ENCODE measurements at regions not wholly inside any gene's neighbourhood (a gene's known extent, or its start where the extent isn't known, plus 50 kb on each side); places are given as distances from the start of the nearest gene placed in this dataset.
"Not testable (repeated sequence)": the region's sequence is repeated elsewhere in the genome, so short reads cannot be mapped to it uniquely, and the experiment has no call there.

DNA sequence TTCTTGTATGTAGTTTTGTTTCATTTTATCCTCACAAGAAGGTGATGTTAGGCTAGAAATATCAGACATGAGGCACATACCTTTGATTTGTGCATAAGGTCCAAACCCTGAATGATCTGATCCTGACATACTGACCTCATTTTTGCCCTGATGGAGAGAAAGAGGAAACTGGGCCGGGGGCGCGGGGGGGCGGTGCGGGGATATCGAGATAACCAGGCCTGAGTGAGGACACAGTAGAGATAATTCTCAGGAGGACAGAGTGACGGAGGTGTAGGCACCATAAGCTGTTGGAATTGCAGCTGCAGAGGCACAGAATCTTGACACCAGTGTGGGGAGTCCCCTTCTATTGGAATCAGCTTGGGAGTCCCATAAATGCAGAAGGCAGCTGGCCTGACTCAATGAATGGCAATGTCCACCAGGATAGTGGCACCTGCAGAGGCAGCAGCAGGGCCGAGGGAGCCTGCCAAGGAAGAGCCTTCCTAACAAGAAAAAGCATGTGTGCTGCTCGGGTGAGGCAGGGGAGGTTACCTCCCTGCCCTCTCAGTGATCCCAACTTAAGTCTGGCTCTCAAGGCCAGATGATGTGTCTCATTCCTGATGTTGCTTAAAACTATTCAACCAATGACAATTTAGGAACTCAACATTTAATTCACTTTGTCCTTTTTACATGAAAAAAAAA is 234.3 kb upstream of the MSX2 start:
- DNase-seq (ENCODE audit: low read depth), result no peak

DNA sequence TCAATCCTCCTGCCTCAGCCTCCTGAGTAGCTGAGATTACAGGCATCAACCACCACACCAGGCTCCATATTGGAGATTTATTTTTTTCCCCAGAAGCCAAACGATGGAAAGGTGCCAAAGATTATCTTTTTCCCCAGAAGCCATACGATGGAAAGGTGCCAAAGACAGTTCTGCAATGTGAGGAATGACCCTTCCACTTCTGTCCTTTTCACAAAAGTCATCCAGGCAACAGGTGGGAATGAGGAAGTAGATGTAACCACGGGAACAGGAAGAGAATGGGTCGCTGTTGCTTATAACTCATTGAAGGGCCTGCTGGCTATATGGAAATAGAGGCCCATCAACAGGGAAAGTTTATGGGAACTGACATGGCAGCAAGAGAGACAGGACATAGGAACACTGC is 233.7 kb upstream of the MSX2 start:
- no peak for DNase-seq (ENCODE audit: low read depth)

DNA sequence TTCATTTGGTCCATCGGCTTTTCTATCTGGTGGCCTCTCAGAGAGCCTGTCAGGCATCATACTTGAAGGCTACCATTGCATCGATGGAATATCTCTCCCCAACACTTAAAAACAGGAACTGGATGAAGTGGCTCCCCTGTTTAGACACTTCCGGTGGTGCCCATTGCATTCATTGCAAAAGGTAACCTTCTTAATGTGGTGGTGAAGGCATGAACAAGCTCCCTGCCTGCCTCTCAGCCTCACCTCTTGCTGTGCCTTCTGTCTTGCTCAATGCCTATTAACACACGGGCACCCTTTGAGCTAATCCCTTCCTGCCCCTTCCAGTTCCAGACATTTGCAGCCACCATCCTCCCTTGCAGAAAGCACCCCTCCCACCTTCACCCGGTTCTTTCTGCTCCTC is 233.1 kb upstream of the MSX2 start:
- DNase-seq (ENCODE audit: low read depth), result no peak

DNA sequence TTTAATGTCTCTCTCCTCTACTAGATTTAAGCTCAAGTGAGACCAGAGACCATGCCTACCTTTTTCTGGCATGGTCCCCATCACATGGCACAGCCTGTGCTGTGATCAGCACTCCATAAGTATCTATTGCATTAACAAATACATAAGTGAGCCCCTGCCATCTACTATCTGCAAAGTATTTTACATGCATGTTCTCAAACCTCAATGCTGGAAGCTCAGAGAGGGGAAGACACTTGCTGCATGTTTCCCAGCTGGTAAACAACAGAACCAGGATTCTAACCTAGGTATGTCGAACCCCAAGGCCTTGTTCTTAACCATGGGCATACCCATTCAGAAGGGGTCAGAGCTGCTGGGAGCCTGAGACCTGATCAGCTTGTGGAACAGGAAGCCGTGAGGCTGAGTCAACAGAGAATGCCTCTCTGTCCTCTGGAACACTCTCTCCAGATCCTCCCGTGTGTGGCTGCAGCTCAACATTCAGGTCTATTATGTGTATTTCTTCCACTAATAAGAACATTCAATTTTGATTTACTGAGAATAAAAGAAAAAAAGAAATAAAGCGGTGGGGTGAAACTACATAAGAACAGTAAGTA is 232.5 kb upstream of the MSX2 start:
- DNase-seq (ENCODE audit: low read depth), result no peak

DNA sequence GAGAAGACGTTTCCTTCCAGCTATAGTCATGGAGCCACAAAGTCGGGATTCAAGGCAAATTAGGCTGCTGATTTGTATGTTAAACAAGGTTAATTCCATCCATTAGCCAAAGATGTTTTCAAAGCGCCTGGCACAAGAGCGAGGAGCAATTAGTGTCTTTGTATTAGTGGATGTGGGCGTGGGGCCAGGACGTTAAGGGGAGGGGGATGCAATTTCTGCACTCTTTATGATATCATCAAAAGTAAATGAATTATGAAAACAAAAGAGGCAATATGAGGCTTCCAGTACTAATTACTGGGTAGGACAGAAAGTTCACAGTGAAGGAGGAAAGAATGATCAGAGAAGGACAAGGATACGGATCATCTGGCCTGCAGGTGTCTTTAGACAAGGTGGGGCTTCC is 230.9 kb upstream of the MSX2 start:
- no peak for DNase-seq (ENCODE audit: low read depth)

DNA sequence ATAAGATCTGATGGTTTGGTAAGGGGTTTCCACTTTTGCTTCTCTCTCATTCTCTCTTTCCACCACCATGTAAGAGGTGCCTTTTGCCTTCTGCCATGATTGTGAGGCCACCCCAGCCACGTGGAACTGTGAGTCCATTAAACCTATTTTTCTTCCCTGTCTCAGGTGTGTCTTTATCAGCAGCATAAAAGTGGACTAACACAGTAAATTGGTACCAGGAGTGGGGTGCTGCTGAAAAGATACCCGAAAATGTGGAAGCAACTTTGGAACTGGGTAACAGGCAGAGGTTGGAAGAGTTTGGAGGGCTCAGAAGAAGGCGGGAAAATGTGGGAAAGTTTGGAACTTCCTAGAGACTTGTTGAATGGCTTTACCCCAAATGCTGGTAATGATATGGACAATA is 226.4 kb upstream of the MSX2 start:
- DNase-seq (ENCODE audit: low read depth), result not testable (repeated sequence)

DNA sequence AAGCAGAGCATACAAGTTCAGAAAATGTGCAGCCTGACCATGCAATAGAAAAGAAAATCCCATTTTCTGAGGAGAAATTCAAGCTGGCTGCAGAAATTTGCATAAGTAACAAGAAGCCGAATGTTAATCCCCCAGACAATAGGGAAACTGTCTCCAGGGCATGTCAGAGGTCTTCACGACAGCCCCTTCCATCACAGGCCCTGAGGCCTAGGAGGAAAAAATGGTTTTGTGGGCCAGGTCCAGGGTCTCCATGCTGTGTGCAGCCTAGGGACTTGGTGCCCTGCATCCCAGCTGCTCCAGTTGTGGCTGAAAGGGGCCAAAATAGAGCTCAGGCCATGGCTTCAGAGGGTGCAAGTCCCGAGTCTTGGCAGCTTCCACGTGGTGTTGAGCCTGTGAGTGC is 225.8 kb upstream of the MSX2 start:
- DNase-seq (ENCODE audit: low read depth), result not testable (repeated sequence)

DNA sequence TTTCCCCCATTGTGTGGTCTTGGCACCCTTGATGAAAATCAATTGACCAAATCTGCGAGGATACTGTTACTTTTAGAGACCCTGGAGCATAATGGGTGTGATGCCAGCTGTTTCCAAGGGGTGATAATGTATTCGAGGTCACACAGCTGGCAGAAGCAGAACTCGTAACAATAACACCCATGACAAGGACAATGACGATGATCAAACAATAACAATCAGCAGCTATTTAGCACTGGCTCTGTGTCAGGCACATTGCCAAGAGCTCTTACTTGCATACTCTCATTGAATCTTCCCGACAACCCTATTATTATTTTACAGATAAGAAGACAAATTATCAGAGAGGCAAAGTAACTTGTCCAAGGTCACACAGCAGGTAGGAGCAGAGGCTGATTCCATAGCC is 223.7 kb upstream of the MSX2 start:
- no peak for DNase-seq (ENCODE audit: low read depth)

DNA sequence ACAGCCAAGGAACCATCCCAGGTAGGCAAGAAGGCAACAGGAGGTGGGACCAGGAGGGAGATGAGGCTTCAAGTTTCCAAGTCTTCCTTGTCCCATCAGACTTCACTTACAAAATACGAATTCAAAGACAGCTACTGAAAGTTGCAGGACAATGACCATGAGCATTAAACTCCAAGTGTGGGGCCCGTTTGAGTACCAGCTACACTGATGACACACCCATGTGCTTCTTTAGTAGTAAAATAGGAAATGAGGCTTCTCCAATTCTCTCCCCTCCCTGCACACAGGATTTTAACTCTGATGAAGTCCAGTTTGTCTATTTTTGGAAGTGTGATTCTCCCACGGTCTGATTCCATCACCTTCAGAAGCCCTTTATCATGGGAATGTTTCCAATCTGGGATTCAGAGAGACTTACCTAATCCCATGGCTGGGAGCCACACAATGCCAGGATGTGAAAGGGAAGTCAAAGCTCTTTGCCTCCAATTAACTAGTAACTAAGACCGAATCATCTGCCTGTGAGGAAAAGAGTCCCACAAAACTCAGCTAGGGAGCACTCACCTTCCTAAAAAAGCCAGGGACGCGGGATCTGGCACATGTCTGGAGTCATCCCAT is 222.8 kb upstream of the MSX2 start:
- no peak for DNase-seq (ENCODE audit: low read depth)

DNA sequence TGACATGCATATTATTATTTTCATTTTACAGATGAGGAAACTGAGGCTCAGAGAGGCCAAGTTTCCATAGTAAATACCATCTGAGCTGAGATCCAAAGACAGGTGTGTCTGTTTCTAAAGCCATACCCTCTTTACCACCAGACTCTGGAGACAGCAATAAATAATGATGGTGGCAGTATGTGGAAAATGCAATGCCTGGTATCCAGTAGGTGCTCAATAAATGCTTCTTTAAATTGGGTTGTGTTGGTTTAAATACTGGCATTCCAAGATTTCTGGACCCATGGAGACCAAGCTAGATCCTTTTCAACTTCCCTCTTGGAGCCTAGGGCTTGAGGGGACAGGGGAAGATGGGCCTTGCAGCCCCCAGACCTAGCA is 221.3 kb upstream of the MSX2 start:
- DNase-seq (ENCODE audit: low read depth), result no peak

DNA sequence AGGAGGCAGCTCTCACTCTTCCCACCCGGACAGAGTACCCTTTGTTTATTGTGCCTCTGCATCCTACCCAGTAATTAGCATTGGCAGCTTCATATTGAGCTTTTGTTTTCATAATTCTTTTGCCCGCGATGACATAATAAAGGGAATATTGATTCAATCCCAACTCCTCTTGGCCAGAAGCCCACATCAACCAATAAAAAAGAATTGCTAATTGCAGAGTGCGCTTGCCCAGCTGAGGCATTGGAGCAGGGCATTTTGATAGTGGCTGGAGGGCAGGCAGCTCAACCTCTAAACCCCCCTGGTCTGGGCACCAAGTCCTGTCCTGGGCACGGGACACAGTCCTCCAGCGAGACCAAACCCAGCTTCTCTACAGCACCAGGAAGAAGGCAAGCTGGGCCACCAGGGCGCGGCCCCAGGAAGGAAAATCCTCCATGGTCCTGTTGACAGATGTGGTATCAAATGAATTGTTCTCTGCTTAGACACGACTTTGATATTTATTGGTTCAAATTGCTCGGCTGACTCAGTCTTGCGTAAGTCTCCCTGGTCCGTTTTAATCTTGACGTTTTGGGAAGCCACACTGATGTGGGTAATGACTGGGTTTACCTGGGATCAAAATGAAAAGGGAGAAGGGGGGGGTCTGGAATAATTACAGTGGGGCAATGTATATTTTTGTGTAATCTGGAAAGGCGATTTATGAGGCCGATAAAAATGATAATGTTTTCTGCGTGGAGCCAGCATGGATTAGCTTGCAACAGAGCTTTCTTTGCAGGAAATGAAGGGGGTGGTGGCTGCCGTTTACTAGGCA is 220.7 kb upstream of the MSX2 start:
- no peak for DNase-seq (ENCODE audit: low read depth)

DNA sequence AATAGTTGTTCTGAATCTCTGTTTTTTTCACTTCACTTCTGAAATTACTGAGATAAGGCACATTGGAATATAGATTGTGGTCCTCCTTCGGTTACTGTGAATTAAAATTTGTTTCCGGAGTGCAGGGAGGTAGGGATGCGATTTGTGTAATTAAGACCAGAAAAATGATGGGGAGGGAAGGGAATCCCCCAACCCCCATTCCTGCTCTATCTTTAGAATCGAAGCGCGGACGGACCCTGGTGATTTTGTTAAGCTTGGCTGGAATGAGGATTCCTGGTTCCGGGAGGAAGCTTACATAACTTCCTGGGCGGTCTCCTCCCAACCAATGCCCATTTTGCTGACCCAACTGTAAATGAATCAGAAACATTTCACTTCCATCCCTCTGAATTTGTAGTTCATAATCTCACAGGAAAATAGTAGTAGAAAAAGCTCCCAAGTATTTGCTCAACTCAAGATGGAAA is 220.1 kb upstream of the MSX2 start:
- no peak for DNase-seq (ENCODE audit: low read depth)

DNA sequence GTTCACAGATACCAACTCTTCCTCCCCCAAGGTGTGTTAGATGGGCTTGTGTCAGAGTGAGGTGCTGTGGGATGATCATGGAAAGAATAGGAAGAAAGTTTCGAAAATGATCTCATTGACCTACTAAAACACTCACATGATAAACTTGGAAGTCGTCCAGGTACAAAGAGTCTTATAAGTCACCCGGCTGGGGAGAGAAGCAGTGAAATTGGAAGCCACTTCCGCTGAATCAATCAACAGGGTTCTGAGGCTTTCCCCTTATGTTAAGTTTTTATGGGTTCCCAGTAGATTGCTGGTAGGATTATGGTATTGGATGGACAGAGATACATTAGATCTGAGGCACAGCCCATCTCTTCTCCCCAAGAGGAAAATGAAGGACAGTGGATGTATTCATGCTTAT is 218.8 kb upstream of the MSX2 start:
- DNase-seq (ENCODE audit: low read depth), result no peak

DNA sequence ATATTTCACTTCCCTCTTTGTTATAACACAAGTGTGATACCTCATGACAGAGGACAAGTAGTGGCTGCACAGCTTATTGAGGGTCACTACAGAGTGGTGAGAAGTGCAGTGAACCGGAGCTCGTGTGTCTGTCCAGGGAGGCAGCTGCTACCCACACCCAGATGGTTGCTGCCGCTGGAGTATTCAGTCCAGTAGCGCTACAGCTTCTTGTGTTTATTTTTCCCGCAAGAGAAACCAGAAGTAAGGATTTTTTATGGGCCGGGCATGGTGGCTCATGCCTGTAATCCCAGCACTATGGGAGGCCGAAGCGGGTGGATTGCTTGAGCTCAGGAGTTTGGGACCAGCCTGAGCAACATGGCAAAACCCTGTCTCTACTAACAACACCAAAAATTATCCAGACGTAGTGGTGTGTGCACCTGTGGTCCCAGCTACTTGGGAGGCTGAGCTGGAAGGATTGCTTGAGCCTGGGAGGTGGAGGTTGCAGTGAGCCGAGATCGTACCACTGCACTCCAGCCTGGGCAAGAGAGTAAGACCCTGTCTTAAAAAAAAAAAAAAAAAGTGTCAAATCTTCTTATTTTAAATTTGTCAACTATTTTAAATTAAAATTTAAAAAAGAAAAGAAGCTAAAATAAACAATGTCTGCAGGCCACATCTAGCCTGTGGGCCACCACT is 213.5 kb upstream of the MSX2 start:
- DNase-seq (ENCODE audit: low read depth), result not testable (repeated sequence)

DNA sequence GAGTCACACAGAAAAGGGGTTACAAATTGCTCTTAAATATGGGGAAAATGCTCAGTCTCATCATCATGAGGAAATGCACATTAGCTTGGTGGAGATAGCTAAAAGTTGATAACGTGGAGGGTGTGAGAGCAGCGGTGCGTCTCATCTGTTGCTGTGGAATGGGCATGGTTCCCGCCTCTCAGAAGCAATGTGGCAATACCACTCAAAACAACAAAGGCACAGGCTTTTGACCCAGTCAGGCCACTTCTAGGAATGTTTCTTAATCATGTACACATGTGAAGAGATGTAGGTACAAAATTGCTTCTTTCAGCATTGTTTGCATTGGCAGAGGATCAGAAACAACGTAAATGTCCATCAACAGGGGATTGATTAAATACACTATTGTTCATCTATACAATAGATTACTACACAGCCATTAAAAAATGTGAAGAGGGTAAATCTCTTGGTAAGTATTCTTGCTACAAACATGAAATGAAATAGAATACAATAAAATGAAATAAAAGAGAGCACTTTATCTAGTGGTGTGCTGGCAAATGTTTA is 212.6 kb upstream of the MSX2 start:
- DNase-seq (ENCODE audit: low read depth), result no peak

DNA sequence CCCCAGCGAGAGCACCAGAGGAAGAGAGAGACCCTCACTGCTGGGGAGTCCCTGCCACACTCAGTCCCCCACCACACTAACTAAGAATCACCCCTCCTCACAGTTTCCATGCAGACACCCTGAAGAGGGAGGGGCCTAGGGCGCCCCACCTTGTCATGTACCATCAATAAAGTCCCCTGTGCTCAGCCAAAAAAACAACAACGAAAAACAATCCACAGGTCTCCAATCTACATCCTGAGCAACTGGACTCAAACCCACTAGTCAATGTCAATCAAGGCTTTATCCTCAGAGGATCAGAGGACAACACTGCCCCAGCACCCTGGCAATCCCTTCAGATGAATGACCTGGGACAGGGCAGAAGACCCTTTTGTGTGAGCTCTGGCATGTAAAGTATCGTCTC is 210.1 kb upstream of the MSX2 start:
- DNase-seq (ENCODE audit: low read depth), result no peak

DNA sequence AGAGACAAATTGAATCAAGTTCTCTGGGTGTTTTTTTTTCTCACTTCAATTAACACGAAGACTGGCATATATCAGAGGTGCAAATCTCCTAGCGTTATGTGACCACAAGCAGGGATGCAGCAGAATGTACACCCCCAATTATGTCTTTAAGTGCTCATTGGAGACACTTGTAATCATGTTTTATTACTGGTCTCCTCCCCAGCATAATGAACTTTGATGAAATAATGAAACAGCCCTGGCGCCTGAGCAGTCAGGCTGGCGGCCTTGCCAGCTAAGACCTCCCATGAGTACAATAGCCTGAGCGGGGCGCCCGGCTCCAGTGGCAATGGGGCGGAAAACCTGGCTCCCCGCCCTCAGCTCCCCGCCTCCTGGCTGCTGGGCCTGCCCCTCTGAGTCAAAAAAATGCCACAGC is 209.4 kb upstream of the MSX2 start:
- DNase-seq (ENCODE audit: low read depth), result no peak

DNA sequence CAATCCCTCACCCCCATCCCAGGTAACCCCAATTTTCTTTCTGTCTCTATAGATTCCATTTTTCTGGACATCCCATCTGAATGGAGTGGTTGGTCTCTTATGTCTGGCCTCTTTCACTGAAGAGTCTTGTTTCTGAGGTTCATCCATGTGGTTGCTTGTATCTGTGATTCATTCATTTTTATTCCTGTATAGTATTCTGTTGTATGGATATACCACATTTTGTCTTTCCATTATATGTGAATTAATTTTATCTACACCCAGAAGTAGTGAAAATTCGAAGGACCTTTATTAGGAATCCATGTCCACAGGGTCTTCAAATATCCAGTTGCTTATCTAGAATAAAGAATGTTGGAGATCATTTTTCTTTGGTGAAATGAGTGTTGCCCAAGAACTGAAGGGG is 207.6 kb upstream of the MSX2 start:
- no peak for DNase-seq (ENCODE audit: low read depth)

DNA sequence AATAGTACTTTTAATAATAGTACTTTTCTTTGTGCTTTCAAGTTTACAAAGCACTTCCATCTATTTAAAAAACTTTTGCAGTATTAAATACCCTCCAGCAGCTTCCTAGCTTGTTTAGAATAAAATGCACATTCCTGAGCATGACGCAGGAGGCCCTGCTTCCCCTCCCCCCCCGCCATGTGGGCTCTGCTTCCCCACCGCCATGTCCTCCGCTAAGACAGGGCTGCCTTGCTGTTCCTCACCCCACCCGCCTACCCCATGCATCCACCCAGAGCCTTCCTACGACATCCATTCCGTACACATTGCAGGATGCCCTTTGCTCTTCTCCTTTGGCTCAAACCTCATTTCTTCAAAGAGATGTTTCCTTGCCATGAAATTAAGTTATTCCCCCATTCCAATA is 205.9 kb upstream of the MSX2 start:
- DNase-seq (ENCODE audit: low read depth), result no peak

DNA sequence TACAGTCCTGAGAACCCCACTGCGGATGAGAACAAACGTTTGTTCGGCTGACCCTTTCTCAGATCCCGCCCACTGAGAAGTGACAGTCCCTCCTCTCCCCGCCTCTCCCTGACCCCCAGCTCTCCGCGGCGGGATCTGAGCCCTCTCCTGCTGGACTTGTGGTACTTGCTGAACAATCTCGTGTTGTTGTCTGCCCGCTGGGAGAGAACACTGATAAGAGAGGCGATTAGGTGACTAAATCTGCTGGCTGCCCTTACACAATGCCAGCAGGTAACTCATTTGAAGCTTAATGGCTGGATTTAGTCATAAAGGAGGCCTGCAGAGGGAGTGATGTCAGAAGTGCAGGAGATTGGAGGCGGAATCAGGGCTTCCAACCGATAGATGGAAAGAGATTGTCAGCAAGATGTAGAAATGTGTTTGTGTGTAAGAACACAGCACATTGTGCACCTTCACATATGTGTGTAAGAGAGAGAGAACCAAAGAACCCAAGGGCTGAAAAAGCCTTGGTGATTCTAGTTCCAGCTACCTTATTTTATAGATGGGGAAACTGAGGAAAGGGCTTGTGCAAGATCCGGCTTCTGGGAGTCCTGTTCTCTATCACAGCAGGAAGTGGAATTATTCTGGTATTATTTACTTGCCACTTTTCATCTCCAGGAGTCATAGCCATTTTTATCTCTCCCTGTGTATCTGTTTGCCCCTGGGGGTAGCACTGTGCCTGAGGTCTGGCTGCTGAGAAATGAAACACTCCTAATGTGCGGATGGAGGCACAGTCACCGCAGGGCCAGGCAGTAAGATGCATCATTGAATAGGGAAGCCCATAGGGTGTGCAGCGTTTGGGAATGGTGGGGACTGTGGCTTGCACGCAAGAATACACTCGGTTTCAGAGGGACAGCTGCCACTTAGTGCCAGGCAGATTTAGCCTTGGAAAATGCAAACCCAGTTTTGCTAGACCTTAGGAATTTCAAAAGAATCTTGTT is 203.7 kb upstream of the MSX2 start:
- DNase-seq (ENCODE audit: low read depth), result no peak

DNA sequence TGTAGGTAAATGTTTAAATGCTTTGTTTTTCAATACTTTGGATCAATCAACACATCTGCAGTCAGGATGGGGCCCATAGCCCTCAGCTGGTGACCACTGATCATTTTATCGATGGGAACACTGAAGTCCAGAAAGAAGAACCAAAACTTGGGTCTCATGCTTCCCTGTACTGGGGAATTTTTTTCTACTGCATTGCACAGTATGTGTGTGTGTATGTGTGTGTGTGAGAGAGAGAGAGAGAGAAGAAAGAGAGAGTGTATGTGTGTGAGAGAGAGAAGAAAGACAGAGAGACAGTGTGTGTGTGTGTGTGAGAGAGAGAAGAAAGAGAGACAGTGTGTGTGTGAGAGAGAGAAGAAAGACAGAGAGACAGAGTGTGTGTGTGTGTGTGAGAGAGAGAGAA is 202.9 kb upstream of the MSX2 start:
- no peak for DNase-seq (ENCODE audit: low read depth)

Data from stimulated activated CD4-positive, alpha-beta T cell treated with anti-CD3 and anti-CD28 coated beads, Interleukin-2, amount 100 ng/mL, for 4 hours (primary cell).